HG02884 (cell line): ENCODE measurements at regions not wholly inside any gene's neighbourhood (a gene's known extent, or its start where the extent isn't known, plus 50 kb on each side); places are given as distances from the start of the nearest gene placed in this dataset.
"Not testable (repeated sequence)": the region's sequence is repeated elsewhere in the genome, so short reads cannot be mapped to it uniquely, and the experiment has no call there.

Experiments used
- ATAC-seq: cut with Tn5 transposase; IDR thresholded peaks from one replicate; pipeline ENCODE4 v1.9.1; 2021; ENCODE audit warnings: mild to moderate bottlenecking, moderate library complexity; ENCODE audit not compliant: unreplicated experiment

- ATAC-seq = no peak
These were observed 1120.0 kb upstream of the ATXN8OS start for GRCh38 chr13:68987585-68987984.

DNA sequence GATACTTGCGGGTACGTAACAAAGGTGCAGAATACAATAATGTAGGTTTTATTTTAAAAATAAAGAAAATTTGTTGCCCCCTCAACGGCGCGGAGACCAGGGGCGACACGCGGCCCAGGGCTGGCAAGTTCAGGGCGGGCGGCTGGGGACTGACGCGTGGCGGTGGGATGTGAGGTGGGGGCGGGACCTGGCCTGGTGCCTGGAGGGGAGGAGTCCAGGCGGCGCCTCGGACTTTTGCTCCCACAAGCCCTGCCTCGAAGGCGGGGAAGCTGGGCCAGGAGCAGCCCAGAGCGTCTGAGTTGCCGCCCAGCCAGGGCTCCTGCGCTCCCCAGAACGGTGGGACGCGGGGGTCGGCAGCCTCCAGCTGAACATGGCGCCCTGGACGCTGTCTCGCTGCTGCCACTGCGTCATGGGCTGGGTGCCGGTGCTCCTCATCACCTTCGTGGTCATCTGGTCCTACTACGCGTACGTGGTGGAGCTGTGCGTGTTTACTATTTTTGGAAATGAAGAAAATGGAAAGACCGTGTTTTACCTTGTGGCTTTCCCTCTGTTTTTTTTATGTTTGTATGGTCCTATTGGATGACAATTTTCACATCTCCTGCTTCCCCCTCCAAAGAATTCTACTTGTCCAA, 1122.8 kb upstream of the ATXN8OS start:
- ATAC-seq = no peak

DNA sequence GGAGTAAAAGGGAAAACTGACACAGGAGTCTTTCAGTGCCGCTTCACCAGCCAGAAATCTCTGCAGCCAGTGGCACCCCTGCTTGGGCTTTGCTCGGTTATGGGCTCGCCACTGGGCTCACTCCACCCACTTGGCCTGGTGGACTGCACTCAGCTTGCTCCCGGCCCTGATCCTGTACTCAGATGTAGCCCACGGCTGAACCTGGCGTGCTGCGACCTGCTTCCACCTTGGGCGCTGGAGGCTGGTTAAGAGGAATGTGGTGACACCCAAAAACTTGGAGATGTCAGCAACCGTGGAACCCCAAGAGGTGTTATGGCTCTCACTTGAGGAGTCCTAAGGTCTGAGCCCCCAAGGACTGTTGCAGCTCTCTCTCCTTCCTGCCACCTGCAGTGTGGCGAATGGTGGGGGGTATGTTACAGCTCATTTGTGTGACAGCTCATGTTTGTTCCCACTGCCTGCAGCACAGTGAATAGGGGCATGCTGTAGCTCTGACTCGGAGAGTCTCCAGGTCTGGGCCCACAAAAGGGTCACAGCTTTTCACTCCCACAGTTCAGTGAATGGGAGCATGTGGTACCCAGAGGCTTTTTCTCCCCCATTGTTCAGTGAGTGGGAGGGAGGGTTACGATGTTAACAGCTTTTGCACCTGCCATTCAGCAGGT, 1124.5 kb upstream of the ATXN8OS start:
- no peak for ATAC-seq

DNA sequence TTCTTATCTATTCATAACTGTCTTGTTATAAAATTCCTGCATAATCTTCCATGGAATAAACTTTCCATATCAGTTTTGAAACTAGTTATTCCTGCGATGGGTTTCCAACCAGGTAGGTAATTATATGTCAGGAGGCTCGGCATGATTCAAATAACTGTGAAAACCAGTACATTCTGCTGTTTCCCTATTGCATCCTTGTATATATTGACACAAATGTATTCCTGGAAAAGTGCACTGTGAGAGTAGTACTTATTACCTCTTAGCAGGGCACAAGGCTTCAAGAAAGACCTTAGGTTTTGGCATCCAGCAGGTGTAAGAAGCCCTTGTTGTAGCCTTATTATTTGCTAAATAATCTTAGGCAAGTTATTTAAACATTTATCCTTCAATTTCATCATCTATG, 1131.3 kb upstream of the ATXN8OS start:
- no peak for ATAC-seq

DNA sequence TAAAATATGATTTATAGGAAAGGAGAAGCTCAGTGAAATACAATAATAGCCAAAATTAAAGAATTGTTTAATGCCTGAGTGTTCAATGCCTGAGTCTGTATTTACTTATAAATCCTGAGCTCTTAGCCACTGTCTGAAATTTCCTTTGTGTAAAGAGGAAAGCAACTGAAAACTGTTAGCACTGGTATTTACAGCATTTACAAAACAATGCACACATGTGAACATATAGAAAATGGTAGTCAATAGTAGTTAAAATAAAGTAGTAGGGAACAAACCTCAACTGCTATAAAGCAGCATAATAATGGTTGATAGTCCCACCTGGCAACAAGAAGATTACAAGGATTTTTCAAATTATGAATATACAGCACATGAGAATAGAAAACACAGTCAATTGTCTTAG, 1137.1 kb upstream of the ATXN8OS start:
- no peak for ATAC-seq

DNA sequence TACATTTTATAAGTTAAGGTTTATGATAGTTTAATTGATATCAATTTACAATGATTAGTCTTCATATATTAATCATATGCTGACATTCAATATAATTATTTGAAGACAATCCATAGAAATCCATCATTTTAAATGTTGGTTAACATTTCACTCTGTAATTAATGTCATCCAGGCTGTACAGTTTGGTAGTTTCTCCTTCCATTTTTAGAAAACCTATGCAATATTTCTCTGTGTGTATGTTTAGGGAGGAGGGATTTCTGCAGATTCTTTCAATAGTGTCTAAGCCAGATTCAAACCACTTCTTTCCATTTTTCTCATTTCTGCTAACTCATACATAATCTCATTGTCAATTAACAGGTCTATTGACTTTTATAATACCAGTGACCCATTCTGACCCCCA, 1159.0 kb upstream of the ATXN8OS start:
- no peak for ATAC-seq

- no peak for ATAC-seq
These were observed 1163.4 kb upstream of the ATXN8OS start for GRCh38 chr13:68944272-68944671.

- ATAC-seq = no peak
These were observed 1167.6 kb upstream of the ATXN8OS start for GRCh38 chr13:68940049-68940448.

DNA sequence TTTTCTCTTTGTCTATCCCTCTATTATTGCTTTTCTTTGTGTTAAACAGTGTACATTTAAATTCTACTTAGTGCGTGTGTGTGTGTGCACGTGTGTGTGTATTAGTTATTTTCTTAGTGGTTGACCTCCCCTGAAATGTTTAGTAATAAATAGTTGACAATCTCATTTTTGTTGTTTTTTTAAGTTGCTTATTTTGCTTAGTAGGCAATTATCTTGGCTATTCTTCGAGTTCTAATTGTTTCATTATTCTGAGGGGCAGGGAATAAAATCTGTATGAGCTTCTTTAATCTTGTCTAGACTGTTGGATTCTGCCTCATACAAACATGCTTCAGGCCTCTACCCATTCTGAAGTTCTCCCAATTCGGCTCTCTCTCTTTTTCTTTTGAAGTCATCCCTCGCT, 1169.0 kb upstream of the ATXN8OS start:
- no peak for ATAC-seq

DNA sequence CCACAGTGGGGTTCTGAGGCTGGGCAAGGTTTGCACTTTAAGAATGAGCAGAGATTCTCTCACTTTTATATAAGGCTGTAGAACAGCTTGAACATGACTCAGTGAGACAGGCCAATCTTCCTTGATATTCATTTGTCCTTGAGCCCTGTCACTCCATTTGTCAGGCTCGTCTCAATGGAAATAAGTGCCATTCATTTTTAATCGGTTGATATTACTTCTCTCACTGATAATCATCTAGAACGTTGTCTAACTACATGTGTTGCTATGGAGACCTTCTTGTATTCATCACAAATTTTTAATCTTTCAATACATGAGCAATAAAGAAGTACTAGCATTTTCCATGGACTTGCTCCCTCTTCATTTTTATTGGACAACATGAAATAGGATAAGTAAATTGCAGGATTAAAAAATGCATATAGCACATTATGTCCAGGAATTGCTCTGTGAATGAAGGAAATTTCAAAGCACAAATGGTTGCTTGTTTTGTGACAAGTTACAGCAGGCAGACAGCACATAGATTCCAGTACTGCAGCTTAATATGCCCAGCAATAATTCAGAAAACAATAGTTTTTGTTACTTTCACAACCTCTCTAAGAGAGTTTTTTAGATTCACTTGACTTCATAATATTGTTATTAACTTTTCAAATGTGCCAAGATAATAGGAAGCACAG, 1178.4 kb upstream of the ATXN8OS start:
- ATAC-seq = no peak

GRCh38 chr13:68927387-68928026, 1180.1 kb upstream of the ATXN8OS start:
- ATAC-seq = peak; percentile 60

GRCh38 chr13:68923995-68924394, 1183.6 kb upstream of the ATXN8OS start:
- no peak for ATAC-seq

GRCh38 chr13:68908879-68909278, 1198.7 kb upstream of the ATXN8OS start:
- no peak for ATAC-seq

DNA sequence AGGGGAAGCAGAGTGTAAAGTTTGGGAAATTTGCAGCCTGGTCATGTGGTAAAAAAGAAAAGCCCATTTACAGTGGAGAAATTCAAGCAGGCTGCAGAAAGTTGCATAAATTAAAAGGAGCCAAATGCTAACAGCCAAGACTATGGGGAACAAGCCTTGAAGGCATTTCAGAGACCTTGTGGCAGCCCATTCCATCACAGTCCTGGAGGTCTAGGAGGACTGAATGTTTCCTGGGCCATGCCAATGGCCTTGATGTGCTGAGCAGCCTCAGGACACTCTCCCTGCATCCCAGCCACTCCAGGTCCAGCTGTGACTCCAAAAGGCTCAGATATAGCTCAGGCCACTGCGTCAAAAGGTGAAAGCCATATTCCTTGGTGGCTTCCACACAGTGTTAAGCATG, 1202.4 kb upstream of the ATXN8OS start:
- ATAC-seq = no peak

GRCh38 chr13:68897331-68897928, 1210.2 kb upstream of the ATXN8OS start:
- no peak for ATAC-seq

GRCh38 chr13:68895696-68896095, 1211.9 kb upstream of the ATXN8OS start:
- no peak for ATAC-seq

DNA sequence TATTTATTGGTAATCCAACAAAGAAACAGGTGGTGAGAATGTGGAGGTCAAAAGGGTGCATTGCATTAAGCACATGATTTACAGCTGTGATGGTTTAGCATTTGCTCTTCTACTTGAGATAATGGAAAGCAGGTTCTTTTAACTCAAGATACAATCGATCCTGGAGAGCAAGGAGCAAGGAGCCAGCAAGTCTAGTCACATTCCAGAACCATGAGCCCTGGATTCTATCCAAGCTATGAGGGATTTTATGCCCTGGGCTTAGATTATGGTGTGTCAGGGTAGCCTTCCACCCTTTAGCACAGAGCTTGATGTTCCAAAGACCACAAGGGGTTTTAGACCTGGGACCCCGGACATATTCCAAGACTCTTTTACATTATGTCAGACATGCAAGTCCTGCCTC, 1213.9 kb upstream of the ATXN8OS start:
- not testable (repeated sequence) for ATAC-seq

- not testable (repeated sequence) for ATAC-seq
These were observed 1215.0 kb upstream of the ATXN8OS start for GRCh38 chr13:68892596-68892995.

- not testable (repeated sequence) for ATAC-seq
These were observed 1217.5 kb upstream of the ATXN8OS start for GRCh38 chr13:68890101-68890500.

DNA sequence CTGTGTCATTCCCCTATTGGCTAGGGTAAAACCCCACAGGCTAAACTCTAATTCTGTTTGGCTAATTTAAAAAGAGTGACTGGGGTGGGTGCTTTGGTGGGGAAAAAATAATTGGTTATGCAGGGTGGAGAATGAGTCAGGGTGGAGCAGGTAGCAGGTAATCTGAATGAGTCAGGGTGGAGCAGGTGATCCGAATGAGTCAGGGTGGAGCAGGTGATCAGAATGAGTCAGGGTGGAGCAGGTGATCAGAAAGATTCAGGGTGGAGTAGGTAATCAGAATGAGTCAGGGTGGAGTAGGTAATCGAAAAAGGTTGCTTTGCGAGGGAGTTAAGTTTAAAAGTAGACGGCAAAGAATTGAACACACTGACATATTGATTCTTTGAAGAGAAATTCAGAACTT, 1218.8 kb upstream of the ATXN8OS start:
- ATAC-seq = no peak

GRCh38 chr13:68872338-68872737, 1235.3 kb upstream of the ATXN8OS start:
- ATAC-seq = no peak
